Endothelial cell (in vitro differentiated cells): ENCODE measurements at regions not wholly inside any gene's neighbourhood (a gene's known extent, or its start where the extent isn't known, plus 50 kb on each side); places are given as distances from the start of the nearest gene placed in this dataset.
"Not testable (repeated sequence)": the region's sequence is repeated elsewhere in the genome, so short reads cannot be mapped to it uniquely, and the experiment has no call there.

ENCODE experiments used
- DNase-seq: peaks from one replicate; pipeline ENCODE4 v3.0.0; 2021; ENCODE audit warnings: low spot score
- H3K27ac Mint-ChIP-seq: one replicate; pipeline ENCODE4 v1.8.0; 2021; ENCODE audit warnings: mixed read lengths, inconsistent platforms; ENCODE audit not compliant: unreplicated experiment
- H3K27me3 Mint-ChIP-seq: one replicate; pipeline ENCODE4 v1.8.0; 2021; ENCODE audit warnings: mild to moderate bottlenecking, moderate library complexity, mixed read lengths, inconsistent platforms; ENCODE audit not compliant: unreplicated experiment
- H3K36me3 Mint-ChIP-seq: one replicate; pipeline ENCODE4 v1.8.0; 2021; ENCODE audit warnings: mild to moderate bottlenecking, low read depth, mixed read lengths, inconsistent platforms; ENCODE audit not compliant: unreplicated experiment
- H3K4me1 Mint-ChIP-seq: one replicate; pipeline ENCODE4 v1.8.0; 2021; ENCODE audit warnings: mild to moderate bottlenecking, mixed read lengths, inconsistent platforms; ENCODE audit not compliant: unreplicated experiment
- H3K4me3 Mint-ChIP-seq: one replicate; pipeline ENCODE4 v1.8.0; 2021; ENCODE audit warnings: mild to moderate bottlenecking, mixed read lengths, inconsistent platforms; ENCODE audit not compliant: unreplicated experiment
- H3K9me3 Mint-ChIP-seq: one replicate; pipeline ENCODE4 v1.8.0; 2021; ENCODE audit warnings: mixed read lengths, inconsistent platforms; ENCODE audit not compliant: unreplicated experiment
- CTCF ChIP-seq: fragments of 200-600 bp; sonication (generic); IDR thresholded peaks from one replicate; pipeline ENCODE4 v1.5.0; 2021; ENCODE audit warnings: antibody characterized with exemption; ENCODE audit not compliant: unreplicated experiment

- no peak for TF ChIP-seq CTCF
- H3K4me3 Mint-ChIP-seq, result no peak overlapping the region
- DNase-seq, result no peak
- H3K36me3 Mint-ChIP-seq, result no peaks in the 10 kb centered on the region
- H3K27me3 Mint-ChIP-seq, result no peaks in the 10 kb centered on the region
- no peak overlapping the region for H3K27ac Mint-ChIP-seq
- no peaks in the 10 kb centered on the region for H3K4me1 Mint-ChIP-seq
- H3K9me3 Mint-ChIP-seq, result no peaks in the 10 kb centered on the region
These were observed 630.8 kb upstream of the KCNMB2 start for GRCh38 chr3:177905173-177906125.

DNA sequence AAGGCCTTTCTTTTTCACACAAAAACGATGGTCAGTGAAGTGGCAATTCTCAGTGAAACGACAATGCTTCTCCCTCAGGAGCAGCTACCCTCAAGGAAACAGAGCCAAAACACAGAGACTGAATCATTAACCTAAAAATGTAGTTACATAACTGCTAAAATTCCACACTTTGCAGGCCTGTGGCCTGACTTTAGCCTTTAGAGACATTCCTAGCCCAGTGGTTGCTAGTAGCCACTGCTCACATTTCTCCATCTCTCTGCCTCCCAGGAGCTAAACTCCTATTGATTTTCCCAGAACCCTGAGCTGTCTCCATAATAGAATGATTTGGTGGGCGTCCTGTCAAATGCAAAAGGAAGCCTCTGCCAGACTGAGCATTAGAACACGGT is 630.1 kb upstream of the KCNMB2 start:
- Mint-ChIP-seq H3K27ac (no peak overlapping the region), H3K4me1 (no peaks in the 10 kb centered on the region), H3K4me3 (no peak overlapping the region), H3K27me3 (no peaks in the 10 kb centered on the region), H3K9me3 (no peaks in the 10 kb centered on the region), H3K36me3 (no peaks in the 10 kb centered on the region)
- no peak for DNase-seq
- TF ChIP-seq CTCF, result no peak

GRCh38 chr3:177906578-177907229 is 629.5 kb upstream of the KCNMB2 start:
- Mint-ChIP-seq H3K4me3 (no peak overlapping the region), H3K36me3 (no peaks in the 10 kb centered on the region), H3K27ac (no peak overlapping the region), H3K9me3 (no peaks in the 10 kb centered on the region), H3K27me3 (no peaks in the 10 kb centered on the region), H3K4me1 (no peaks in the 10 kb centered on the region)
- DNase-seq, result no peak
- no peak for TF ChIP-seq CTCF

DNA sequence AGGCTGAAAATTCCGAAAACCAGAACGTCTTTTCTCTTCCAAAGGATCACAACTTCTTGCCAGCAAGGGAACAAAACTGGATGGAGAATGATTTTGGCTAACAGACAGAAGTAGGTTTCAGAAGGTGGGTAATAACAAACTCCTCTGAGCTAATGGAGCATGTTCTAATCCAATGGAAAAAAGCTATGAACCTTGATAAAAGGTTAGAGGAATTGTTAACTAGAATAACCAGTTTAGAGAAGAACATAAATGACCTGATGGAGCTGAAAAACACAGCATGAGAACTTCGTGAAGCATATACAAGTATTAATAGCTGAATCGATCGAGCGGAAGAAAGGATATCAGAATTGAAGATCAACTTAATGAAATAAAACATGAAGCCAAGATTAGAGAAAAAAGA is 626.7 kb upstream of the KCNMB2 start:
- not testable (repeated sequence) for H3K9me3 Mint-ChIP-seq, H3K4me1 Mint-ChIP-seq, H3K27me3 Mint-ChIP-seq, DNase-seq, H3K4me3 Mint-ChIP-seq, H3K27ac Mint-ChIP-seq, H3K36me3 Mint-ChIP-seq

DNA sequence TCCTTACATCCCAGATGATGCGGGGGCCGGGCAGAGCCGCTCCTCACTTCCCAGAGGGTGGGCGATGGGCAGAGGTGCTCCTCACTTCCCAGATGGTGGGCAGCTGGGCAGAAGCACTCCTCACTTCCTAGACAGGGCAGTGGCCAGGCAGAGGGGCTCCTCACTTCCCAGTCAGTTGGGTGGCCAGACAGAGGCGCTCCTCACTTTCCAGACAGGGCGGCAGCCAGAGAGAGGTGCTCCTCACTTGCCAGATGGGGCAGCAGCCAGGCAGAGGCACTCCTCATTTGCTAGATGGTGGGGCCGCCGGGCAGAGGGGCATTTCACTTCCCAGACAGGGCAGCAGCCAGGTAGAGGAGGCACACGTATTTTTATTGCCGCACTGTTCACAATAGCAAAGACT is 622.0 kb upstream of the KCNMB2 start:
- Mint-ChIP-seq H3K36me3 (no peaks in the 10 kb centered on the region), H3K9me3 (no peaks in the 10 kb centered on the region), H3K27me3 (peaks cover 1% of the 10 kb centered on the region), H3K27ac (no peak overlapping the region), H3K4me3 (no peak overlapping the region), H3K4me1 (no peaks in the 10 kb centered on the region)
- TF ChIP-seq CTCF, result no peak
- no peak for DNase-seq
